ENCODE measurements at regions not wholly inside any gene's neighbourhood (a gene's known extent, or its start where the extent isn't known, plus 50 kb on each side); places are given as distances from the start of the nearest gene placed in this dataset.

GRCh38 chr4:62161446-62161845 lies 961.3 kb downstream of the ADGRL3 start:
- TF ChIP-seq EZH2phosphoT487 (IDR thresholded peaks at IDR 0.05; ENCODE audit: borderline replicate concordance, low read length) (no peak), CTCF (IDR thresholded peaks at IDR 0.05; ENCODE audit: low read depth, low read length, poor library complexity, severe bottlenecking) (no peak)

Measured in DOHH2 (cell line).